ENCODE measurements at regions not wholly inside any gene's neighbourhood (a gene's known extent, or its start where the extent isn't known, plus 50 kb on each side); places are given as distances from the start of the nearest gene placed in this dataset.

DNA sequence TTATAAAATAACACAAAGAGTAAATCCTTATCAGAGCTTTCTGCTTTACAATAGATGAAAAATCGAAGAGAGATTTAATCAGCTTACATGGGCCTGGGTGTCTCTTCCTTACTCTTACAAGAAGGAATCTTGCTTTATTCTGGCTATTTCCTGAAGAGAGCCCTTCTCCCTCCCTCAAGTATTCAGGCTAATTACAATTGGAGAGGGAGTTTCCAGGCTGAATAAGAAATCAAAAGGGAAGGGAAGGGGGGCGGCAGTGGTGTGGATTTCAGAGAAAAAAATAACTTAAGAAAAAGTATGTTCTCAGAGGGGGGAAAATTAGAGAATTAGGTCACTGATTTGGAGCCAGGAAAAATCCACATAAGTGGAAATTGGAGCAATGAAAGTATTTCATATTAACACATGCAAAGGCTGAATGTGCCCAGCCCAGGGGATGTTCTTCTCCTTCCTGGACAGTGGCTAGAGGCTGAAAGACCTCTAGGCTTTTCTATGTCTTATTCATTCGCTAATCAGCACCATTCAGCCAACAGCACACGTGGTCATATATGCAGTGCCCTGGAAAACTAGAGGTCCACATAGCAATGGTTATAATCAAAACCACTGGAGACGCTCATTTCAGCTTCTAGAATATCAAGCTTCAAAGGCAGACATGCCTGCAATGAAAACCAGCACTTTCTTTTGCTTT, 158.9 kb upstream of the BTG1 start:
- no peak for DNase-seq (ENCODE audit: low read depth in 3 of 3)

- DNase-seq (ENCODE audit: low read depth in 3 of 3) = no peak
These were observed 156.6 kb upstream of the BTG1 start for GRCh38 chr12:92302041-92302829.

- DNase-seq (ENCODE audit: low read depth in 3 of 3) = no peak
These were observed 155.7 kb upstream of the BTG1 start for GRCh38 chr12:92301356-92301755.

DNA sequence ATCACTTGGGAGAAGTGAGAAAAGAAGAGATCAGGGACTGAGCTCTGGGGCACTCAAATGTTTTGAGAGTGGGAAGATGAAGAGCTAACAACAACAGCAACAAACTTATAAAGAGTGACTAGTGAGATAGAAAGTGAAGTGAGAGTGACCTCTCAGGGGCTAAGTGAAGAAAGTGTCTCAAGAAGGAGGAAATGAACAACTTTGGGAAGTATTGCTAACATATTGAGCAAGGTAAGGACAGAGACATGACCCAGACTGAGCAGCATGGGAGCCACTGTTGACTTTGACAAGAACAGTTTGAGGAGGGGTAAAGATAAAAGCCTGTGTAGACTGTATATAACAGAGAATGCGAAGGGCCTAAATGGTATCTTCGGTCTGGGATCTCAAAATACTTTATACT, 155.1 kb upstream of the BTG1 start:
- no peak for DNase-seq (ENCODE audit: low read depth in 3 of 3)

- DNase-seq (ENCODE audit: low read depth in 3 of 3) = no peak
These were observed 154.1 kb upstream of the BTG1 start for GRCh38 chr12:92299744-92300143.

- DNase-seq (ENCODE audit: low read depth in 3 of 3) = no peak
These were observed 153.7 kb upstream of the BTG1 start for GRCh38 chr12:92299344-92299743.

DNA sequence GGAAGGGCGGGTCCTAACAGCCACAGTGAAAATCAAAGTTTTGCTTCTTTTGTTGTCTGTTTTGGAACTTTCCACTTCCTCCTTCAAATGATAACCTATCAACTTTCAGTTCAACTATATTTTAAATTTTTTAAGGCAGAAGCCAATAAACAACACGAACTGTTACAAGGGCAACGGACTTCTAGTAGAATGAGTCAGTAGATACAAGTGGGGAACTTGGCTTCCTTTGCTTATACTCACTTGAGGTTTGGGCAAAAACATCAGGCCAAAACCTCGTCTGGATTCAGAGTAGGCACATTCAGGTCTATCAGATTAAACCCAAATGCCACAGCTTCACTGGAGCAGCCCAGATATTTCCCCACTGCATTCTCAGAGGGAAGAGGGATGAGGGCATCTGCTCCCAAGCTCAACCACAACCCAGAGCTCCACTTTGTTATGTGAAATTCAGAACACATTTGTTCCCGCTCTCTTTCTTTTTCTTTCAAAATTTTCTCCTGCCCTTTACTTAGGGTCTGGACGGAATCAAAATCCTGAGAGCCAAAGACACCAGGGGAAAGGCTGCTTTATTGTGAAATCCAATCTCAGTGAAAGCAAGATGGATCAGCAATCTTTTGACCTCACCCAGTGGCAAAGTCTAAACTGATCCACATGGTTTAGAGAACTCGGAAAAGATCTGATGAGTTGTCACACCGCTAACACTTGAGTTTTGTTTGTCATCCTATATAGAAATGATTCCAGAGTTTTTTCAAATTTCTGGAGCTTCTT, 152.5 kb upstream of the BTG1 start:
- no peak for DNase-seq (ENCODE audit: low read depth in 3 of 3)

DNA sequence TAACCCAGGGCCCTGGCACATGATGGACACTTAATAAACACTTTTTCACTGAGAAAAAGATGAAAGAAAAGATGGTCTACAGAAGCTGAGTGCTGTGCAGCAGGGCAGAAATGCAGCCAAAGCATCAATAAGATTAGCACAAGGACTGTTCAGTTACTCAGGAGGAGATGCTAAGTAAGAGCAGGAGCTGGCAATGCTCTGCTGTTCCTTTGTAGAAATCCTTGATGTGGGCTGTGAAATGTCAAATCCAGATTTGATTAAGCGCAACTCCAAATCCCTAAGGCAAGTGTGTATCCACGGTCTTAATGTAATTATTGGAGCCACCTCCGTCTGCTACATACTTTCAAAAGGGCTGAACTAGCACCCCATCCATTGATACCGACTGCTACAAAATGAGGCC, 151.8 kb upstream of the BTG1 start:
- DNase-seq (ENCODE audit: low read depth in 3 of 3) = no peak

DNA sequence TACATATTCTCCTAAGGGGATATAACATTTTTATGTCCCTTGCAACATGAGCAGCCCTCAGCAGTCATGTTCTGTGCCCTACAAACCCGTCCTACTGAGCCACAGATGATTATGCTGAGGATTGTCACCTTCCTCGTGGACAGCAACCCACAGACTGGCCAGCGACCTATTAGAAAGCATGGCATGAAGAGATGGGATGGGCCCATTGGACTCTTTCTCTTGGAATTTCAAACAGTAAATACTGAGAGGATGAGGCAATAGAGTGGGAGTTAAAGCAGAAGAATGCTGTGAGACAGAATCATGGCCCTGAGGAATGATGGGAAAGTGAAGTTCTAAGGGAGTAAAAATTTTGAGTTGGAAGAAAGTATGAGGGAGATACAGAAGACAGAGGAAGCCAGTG, 149.9 kb upstream of the BTG1 start:
- no peak for DNase-seq (ENCODE audit: low read depth in 3 of 3)

DNA sequence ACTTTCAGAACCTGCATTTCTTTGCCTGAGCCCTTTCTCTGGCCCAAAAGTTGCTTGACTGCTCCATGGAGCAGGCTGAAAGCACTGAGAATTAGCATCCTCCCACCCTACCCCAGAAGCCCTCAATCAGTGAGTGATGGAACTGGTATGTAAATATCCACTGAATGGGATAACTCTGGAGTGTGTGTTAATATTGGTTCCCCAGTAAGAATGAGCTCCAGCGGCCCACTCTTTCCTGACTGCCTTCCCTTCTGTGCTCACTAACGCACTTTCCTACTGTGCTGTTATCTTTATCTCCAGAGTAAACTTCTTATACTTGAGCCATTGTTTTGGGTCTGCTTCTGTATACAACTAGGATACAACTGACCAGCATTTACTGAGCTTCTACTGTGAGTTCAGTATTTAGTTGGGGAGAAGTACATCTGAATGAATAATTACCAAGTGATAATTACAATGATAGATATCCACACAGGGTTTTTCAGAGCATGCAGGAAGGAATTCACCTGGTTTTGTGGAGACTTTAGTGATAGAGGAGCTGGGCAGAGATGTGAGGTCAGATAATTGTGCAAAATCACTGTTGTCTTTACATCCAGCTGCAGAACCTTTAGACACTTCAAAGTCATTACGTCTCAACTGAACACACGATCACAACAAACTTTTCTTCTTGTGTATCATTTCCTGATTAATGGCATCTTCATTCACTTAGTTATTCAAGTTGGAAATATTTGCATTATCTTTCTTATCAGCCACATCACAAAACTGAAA, 149.2 kb upstream of the BTG1 start:
- DNase-seq (ENCODE audit: low read depth in 3 of 3) = no peak

- DNase-seq (ENCODE audit: low read depth in 3 of 3) = no peak
These were observed 146.4 kb upstream of the BTG1 start for GRCh38 chr12:92292016-92292415.

- no peak for DNase-seq (ENCODE audit: low read depth in 3 of 3)
These were observed 145.2 kb upstream of the BTG1 start for GRCh38 chr12:92290886-92291285.

GRCh38 chr12:92290350-92290695, 144.7 kb upstream of the BTG1 start:
- no peak for DNase-seq (ENCODE audit: low read depth in 3 of 3)

- DNase-seq (ENCODE audit: low read depth in 3 of 3) = no peak
These were observed 144.1 kb upstream of the BTG1 start for GRCh38 chr12:92289629-92290349.

DNA sequence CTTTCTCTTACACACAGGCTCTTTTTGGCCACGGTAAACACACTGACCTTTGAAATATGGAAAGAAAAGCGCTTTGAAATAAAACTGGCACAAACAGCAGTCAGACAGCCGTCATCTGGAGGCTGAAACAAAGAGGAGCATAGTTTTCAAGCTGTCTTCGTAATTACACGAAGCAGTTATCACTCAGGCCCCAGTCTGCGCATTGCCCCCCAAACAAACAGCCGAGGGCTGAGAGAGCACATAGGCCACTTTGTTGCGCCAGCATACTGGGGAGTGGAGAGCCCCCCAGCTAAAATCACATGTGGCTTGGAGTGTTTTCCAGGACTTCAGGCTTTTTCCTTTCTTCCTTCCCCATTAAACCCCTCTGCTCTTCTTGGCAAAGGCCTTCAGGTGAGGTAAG, 142.9 kb upstream of the BTG1 start:
- no peak for DNase-seq (ENCODE audit: low read depth in 3 of 3)

- DNase-seq (ENCODE audit: low read depth in 3 of 3) = no peak
These were observed 132.8 kb upstream of the BTG1 start for GRCh38 chr12:92278378-92278828.

DNA sequence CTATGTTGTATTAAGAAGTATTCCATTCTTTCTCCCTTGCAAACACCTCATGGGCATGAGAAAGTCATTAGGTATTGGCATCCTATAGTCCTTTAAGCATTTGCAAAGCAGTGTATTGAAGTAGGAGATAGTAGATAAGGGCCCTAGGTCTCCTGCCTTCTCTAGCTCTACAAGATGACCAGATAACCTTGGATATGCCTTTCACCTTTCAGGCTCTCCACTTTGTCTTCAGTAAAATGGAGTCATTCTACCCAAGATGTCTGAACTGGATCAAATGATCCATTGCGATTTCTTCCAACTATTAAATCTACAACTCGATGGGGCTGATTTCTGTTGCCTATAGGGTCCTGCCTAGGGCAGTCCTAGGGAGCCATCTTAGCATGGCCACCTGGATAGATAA, 132.1 kb upstream of the BTG1 start:
- DNase-seq (ENCODE audit: low read depth in 3 of 3) = no peak

GRCh38 chr12:92276276-92276675, 130.6 kb upstream of the BTG1 start:
- DNase-seq (ENCODE audit: low read depth in 3 of 3) = no peak

DNA sequence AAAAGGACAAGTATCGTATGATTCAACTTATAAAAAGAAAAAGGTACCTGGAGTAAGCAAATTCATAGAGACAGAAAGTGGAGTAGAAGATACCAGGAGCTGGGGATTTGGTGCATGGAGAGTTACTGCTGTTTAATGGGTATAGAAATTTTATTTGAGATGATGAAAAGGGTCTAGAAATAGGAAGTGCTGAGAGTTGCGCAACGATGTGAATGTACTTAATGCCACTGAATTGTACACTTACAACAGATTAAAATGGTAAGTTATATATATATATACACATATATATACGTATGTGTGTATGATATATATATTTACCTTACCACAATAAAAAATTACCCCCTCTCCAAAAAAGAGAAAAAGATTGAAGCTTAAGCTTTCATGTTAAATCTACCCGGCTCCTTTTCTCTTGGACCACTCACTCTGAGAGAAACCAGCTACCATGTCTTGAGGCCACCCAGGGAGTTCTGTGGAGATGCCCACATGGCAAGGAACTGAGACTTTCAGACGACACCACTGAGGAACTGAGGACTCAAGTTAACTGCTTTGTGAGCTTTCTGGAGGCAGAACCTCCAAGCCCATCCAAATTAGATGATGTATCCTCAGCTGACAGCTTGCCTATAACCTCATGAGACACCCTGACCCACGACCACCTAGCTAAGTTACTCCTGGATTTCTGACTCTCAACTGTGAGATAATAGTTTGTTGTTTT, 130.0 kb upstream of the BTG1 start:
- no peak for DNase-seq (ENCODE audit: low read depth in 3 of 3)

DNA sequence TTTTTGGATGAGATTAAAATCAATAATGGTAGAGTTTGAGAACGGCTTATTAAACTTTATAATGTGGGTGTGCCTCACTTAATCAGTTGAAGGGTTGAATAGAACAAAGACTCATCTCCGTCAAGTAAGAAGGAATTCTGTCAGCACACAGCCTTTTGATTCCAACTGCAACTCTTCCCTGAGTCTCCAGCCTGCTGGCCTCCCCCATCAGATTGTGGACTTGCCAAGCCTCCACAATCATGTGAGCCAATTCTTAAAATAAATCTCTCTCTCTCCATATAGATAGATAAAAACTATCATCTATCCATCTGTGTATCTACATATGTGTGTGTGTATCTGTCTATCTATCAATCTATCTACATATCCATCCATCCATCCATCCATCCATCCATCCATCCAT, 127.4 kb upstream of the BTG1 start:
- no peak for DNase-seq (ENCODE audit: low read depth in 3 of 3)

Data from stimulated activated CD4-positive, alpha-beta T cell treated with anti-CD3 and anti-CD28 coated beads, TNF-alpha, amount 100 ng/mL, for 48 hours (primary cell).